HCT116 (cell line): ENCODE measurements at regions not wholly inside any gene's neighbourhood (a gene's known extent, or its start where the extent isn't known, plus 50 kb on each side); places are given as distances from the start of the nearest gene placed in this dataset.

Experiments
- ATAC-seq: fragments of 200-7000 bp; cut with Tn5 transposase; 2 replicates; pipeline ENCODE4 v1.9.1; 2020; ENCODE audit warnings: mild to moderate bottlenecking, moderate library complexity
- BruUV-seq: library from RNA; stranded (reverse); fragments of 400-500 nt; replicated peaks from 2 replicates; lab custom pipeline; 2021; lab: Mats Ljungman, UMichigan
- CTCF ChIA-PET: fragments of 300-600 bp; sonication (Branson Sonifier 250); formaldehyde crosslinking; loops from one replicate; lab custom pipeline; 2021; ENCODE audit warnings: antibody characterized with exemption; lab: Charles Lee
- POLR2A ChIA-PET: fragments of 300-600, 350-600 bp; sonication (Branson Sonifier 250); formaldehyde crosslinking; loops from one replicate; lab custom pipeline; 2021; ENCODE audit warnings: antibody characterized with exemption; lab: Charles Lee
- RAD21 ChIA-PET, 2 experiments: fragments of 300-600 bp; sonication (Branson Sonifier 250); formaldehyde crosslinking; loops; one replicate each; lab custom pipeline; 2023; ENCODE audit warnings: low total read pairs in 2 of 2; ENCODE audit not compliant: uncharacterized antibody in 2 of 2, unreplicated experiment in 2 of 2, low non-redundant PET in 1 of 2; lab: Charles Lee
- DNase-seq: peaks from one replicate; pipeline ENCODE4 v3.0.0-alpha.2; 2010; ENCODE audit warnings: low read depth, low spot score
- H2AFZ ChIP-seq: fragments of 200-600 bp; shearing (Covaris generic), sonication (generic); 2 replicates; pipeline ENCODE4 v1.6.1; 2017; ENCODE audit warnings: low read depth, mixed run types, mixed read lengths, antibody characterized with exemption, low read length; ENCODE audit not compliant: poor library complexity, severe bottlenecking
- H3K27ac ChIP-seq: 2 replicates; pipeline ENCODE4 v1.5.1; 2012; ENCODE audit warnings: low read depth, low read length
- H3K27me3 ChIP-seq: fragments of 200-600 bp; sonication (generic); 2 replicates; pipeline ENCODE4 v1.6.1; 2016; ENCODE audit warnings: mixed run types, low read length, mixed read lengths; ENCODE audit not compliant: insufficient read depth
- H3K36me3 ChIP-seq, 2 experiments: fragments of 200-500 bp in 1 of 2; fragments of 200-600 bp in 1 of 2; sonication (Bioruptor generic) in 1 of 2; sonication (generic) in 1 of 2; 2 replicates each; pipeline versions ENCODE4 v1.5.1 to v1.6.1; 2014 to 2016; ENCODE audit warnings: low read length in 2 of 2, inconsistent platforms in 1 of 2, mixed read lengths in 1 of 2, mixed run types in 1 of 2; ENCODE audit not compliant: insufficient read depth in 2 of 2, control insufficient read depth in 1 of 2
- H3K4me1 ChIP-seq, 2 experiments: fragments of 200-600 bp in 1 of 2; sonication (generic) in 1 of 2; 2 replicates each; pipeline versions ENCODE4 v1.5.1 to v1.6.1; 2012 to 2017; ENCODE audit warnings: low read length in 2 of 2, inconsistent platforms in 1 of 2, mild to moderate bottlenecking in 1 of 2, mixed read lengths in 1 of 2, mixed run types in 1 of 2, moderate library complexity in 1 of 2; ENCODE audit not compliant: insufficient read depth in 2 of 2, control insufficient read depth in 1 of 2
- H3K4me2 ChIP-seq: fragments of 200-600 bp; sonication (generic); 2 replicates; pipeline ENCODE4 v1.6.1; 2017; ENCODE audit warnings: mixed run types, low read length, mixed read lengths
- H3K4me3 ChIP-seq, 2 experiments: fragments of 200-600 bp in 1 of 2; sonication (generic) in 1 of 2; replicated peaks in 1 of 2; 2 replicates each; pipeline ENCODE4 v1.5.1; 2011 to 2016; ENCODE audit warnings: low read length in 2 of 2, control low read depth in 1 of 2, low read depth in 1 of 2, mild to moderate bottlenecking in 1 of 2, mixed read lengths in 1 of 2, mixed run types in 1 of 2
- H3K79me2 ChIP-seq: fragments of 200-600 bp; sonication (generic); 2 replicates; pipeline ENCODE4 v1.6.1; 2017; ENCODE audit warnings: mild to moderate bottlenecking, mixed run types, low read length, moderate library complexity, mixed read lengths; ENCODE audit not compliant: insufficient read depth
- H3K9ac ChIP-seq: fragments of 200-600 bp; sonication (generic); 2 replicates; pipeline ENCODE4 v1.6.1; 2016; ENCODE audit warnings: low read length, mixed read lengths
- H3K9me2 ChIP-seq: fragments of 200-600 bp; sonication (generic), shearing (Covaris generic); 2 replicates; pipeline ENCODE4 v1.6.1; 2017; ENCODE audit warnings: mixed run types, mild to moderate bottlenecking, moderate library complexity; ENCODE audit not compliant: insufficient read depth
- H3K9me3 ChIP-seq, 2 experiments: fragments of 200-500 bp in 1 of 2; fragments of 200-600 bp in 1 of 2; sonication (Bioruptor generic) in 1 of 2; sonication (generic) in 1 of 2; 2 replicates each; pipeline ENCODE4 v1.6.1; 2014 to 2017; ENCODE audit warnings: low read length in 2 of 2, mixed read lengths in 2 of 2, inconsistent platforms in 1 of 2, low read depth in 1 of 2, mild to moderate bottlenecking in 1 of 2, mixed run types in 1 of 2, moderate library complexity in 1 of 2; ENCODE audit not compliant: control insufficient read depth in 1 of 2, insufficient read depth in 1 of 2
- H4K20me1 ChIP-seq: fragments of 200-600 bp; sonication (generic), shearing (Covaris generic); 2 replicates; pipeline ENCODE4 v1.6.1; 2017; ENCODE audit warnings: mixed run types, mild to moderate bottlenecking, moderate library complexity; ENCODE audit not compliant: insufficient read depth
- CBX3 ChIP-seq: IDR thresholded peaks from 2 replicates; pipeline ENCODE4 v1.6.1; 2012; ENCODE audit warnings: low read depth
- CEBPB ChIP-seq: IDR thresholded peaks from 2 replicates; pipeline ENCODE4 v1.6.1; 2012; ENCODE audit warnings: low read depth
- EZH2phosphoT487 ChIP-seq: fragments of 200-600 bp; IDR thresholded peaks from 2 replicates; pipeline ENCODE4 v1.6.1; 2018; ENCODE audit warnings: antibody characterized with exemption, borderline replicate concordance
- FOSL1 ChIP-seq: IDR thresholded peaks from 2 replicates; pipeline ENCODE4 v1.6.1; 2012; ENCODE audit warnings: low read depth
- POLR2AphosphoS5 ChIP-seq: IDR thresholded peaks from 2 replicates; pipeline ENCODE4 v1.6.1; 2011; ENCODE audit warnings: mild to moderate bottlenecking, low read depth, low read length, moderate library complexity
- SIN3A ChIP-seq: IDR thresholded peaks from 2 replicates; pipeline ENCODE4 v1.6.1; 2012; ENCODE audit warnings: low read depth
- TCF7L2 ChIP-seq: IDR thresholded peaks from 2 replicates; pipeline ENCODE4 v1.7.0; 2011; ENCODE audit warnings: borderline replicate concordance, inconsistent platforms; ENCODE audit not compliant: insufficient read depth, insufficient read length; ENCODE audit errors: extremely low read depth
- ZBTB33 ChIP-seq: IDR thresholded peaks from 2 replicates; pipeline ENCODE4 v1.6.1; 2011; ENCODE audit warnings: mild to moderate bottlenecking, low read length, moderate library complexity; ENCODE audit not compliant: insufficient replicate concordance; ENCODE audit errors: extremely low read depth
- intact Hi-C: fragments of 100-400 bp; cut with micrococcal nuclease; formaldehyde crosslinking; loops from 2 replicates; pipeline ENCODE4 v1.10.0; 2022
- TF ChIP-seq, protein P1 (sequence below): IDR thresholded peaks from 2 replicates; pipeline ENCODE4 v1.6.1; 2012
- TF ChIP-seq, protein P2 (sequence below), 3 experiments: fragments of 200-600 bp in 1 of 3; sonication (generic) in 1 of 3; IDR thresholded peaks in 2 of 3; conservative IDR thresholded peaks in 1 of 3; 2 replicates each; pipeline ENCODE4 v1.5.1; 2012 to 2017; ENCODE audit warnings: low read depth in 2 of 3, low read length in 2 of 3, antibody characterized with exemption in 1 of 3, borderline replicate concordance in 1 of 3, control low read depth in 1 of 3, mild to moderate bottlenecking in 1 of 3, mixed read lengths in 1 of 3, mixed run types in 1 of 3, moderate library complexity in 1 of 3; ENCODE audit not compliant: insufficient read depth in 1 of 3

DNA sequence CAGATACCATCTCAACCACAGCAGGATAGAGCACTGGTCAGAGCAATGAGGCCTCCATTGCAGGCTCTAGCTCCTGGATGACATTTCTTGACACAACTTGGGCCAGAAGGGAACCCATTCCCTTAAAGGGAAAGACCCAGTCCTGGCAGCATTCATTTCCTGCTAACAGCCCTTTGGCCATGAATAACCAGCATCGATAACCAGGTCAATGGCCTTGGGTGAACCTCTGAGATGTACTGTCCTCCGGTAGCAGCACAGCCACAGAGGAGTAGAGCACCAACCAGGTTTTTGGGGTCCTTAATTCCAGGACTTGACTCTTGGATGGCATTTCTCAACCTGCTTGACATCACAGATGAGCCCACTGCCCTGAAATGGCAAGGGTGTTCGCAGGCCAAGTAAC, 71.2 kb upstream of the FKBP1C start:
- TF ChIP-seq POLR2AphosphoS5 (no peak), CBX3 (no peak), TCF7L2 (no peak), FOSL1 (no peak), SIN3A (no peak), EZH2phosphoT487 (no peak), CEBPB (no peak), ZBTB33 (no peak)
- TF ChIP-seq, protein P1, sequence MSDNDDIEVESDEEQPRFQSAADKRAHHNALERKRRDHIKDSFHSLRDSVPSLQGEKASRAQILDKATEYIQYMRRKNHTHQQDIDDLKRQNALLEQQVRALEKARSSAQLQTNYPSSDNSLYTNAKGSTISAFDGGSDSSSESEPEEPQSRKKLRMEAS, result no peak
- TF ChIP-seq, protein P2, sequence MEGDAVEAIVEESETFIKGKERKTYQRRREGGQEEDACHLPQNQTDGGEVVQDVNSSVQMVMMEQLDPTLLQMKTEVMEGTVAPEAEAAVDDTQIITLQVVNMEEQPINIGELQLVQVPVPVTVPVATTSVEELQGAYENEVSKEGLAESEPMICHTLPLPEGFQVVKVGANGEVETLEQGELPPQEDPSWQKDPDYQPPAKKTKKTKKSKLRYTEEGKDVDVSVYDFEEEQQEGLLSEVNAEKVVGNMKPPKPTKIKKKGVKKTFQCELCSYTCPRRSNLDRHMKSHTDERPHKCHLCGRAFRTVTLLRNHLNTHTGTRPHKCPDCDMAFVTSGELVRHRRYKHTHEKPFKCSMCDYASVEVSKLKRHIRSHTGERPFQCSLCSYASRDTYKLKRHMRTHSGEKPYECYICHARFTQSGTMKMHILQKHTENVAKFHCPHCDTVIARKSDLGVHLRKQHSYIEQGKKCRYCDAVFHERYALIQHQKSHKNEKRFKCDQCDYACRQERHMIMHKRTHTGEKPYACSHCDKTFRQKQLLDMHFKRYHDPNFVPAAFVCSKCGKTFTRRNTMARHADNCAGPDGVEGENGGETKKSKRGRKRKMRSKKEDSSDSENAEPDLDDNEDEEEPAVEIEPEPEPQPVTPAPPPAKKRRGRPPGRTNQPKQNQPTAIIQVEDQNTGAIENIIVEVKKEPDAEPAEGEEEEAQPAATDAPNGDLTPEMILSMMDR (IDR thresholded peaks at IDR 0.05 in 2 of 3, conservative IDR thresholded peaks at IDR 0.05 in 1 of 3; ENCODE audit: borderline replicate concordance in 1 of 3, insufficient read depth in 1 of 3, low read depth in 2 of 3, low read length in 2 of 3), result no peak
- intact Hi-C loops, result no loop called here
- no TSS peak for BruUV-seq
- Histone ChIP-seq H3K36me3 (no peaks in the 10 kb centered on the region), H3K4me2 (no peak overlapping the region), H4K20me1 (no peaks in the 10 kb centered on the region), H3K4me1 (no peaks in the 10 kb centered on the region), H2AFZ (no peak overlapping the region), H3K79me2 (no peaks in the 10 kb centered on the region), H3K27me3 (no peaks in the 10 kb centered on the region), H3K9me2 (no peaks in the 10 kb centered on the region), H3K9ac (no peak overlapping the region), H3K4me3 (no peak overlapping the region), H3K27ac (no peak overlapping the region), H3K9me3 (no peaks in the 10 kb centered on the region)
- ChIA-PET RAD21 (no interaction called here), POLR2A (no interaction called here), CTCF (no interaction called here)
- ATAC-seq (no peak), DNase-seq (no peak)
